ENCODE measurements at regions not wholly inside any gene's neighbourhood (a gene's known extent, or its start where the extent isn't known, plus 50 kb on each side); places are given as distances from the start of the nearest gene placed in this dataset.

GRCh38 chr15:61685534-61685933, 374.7 kb downstream of the VPS13C start:
- no peak for DNase-seq (ENCODE audit: low read depth in 1 of 2, low spot score in 2 of 2)
- Histone ChIP-seq H3K9me3 (replicated peaks) (no peaks in the 10 kb centered on the region), H3K36me3 (no peaks in the 10 kb centered on the region), H3K4me1 (replicated peaks) (no peaks in the 10 kb centered on the region), H3K27me3 (replicated peaks) (no peaks in the 10 kb centered on the region; the same call in 1 of the 2 replicates), H3K27ac (no peak overlapping the region), H3K4me3 (no peak overlapping the region)

- no peak overlapping the region for H3K27ac ChIP-seq
- no peak for DNase-seq (ENCODE audit: low read depth in 1 of 2, low spot score in 2 of 2)
- no peaks in the 10 kb centered on the region; the same call in 1 of the 2 replicates for H3K27me3 ChIP-seq (replicated peaks)
- H3K4me1 ChIP-seq (replicated peaks), result no peaks in the 10 kb centered on the region
- no peaks in the 10 kb centered on the region for H3K36me3 ChIP-seq
- no peak overlapping the region for H3K4me3 ChIP-seq
- H3K9me3 ChIP-seq (replicated peaks), result no peaks in the 10 kb centered on the region
Observed at GRCh38 chr15:61684749-61685467, 375.3 kb downstream of the VPS13C start.

- H3K27ac ChIP-seq, result no peak overlapping the region
- no peak for DNase-seq (ENCODE audit: low read depth in 1 of 2, low spot score in 2 of 2)
- no peaks in the 10 kb centered on the region for H3K9me3 ChIP-seq (replicated peaks)
- H3K4me1 ChIP-seq (replicated peaks), result no peaks in the 10 kb centered on the region
- no peak overlapping the region for H3K4me3 ChIP-seq
- H3K27me3 ChIP-seq (replicated peaks), result no peaks in the 10 kb centered on the region; the same call in 1 of the 2 replicates
- no peaks in the 10 kb centered on the region for H3K36me3 ChIP-seq
Observed at GRCh38 chr15:61682891-61683735, 377.1 kb downstream of the VPS13C start.

GRCh38 chr15:61681676-61682075, 378.6 kb downstream of the VPS13C start:
- Histone ChIP-seq H3K4me3 (no peak overlapping the region), H3K27ac (no peak overlapping the region), H3K27me3 (replicated peaks) (peaks cover 2% of the 10 kb centered on the region), H3K4me1 (replicated peaks) (no peaks in the 10 kb centered on the region), H3K36me3 (no peaks in the 10 kb centered on the region), H3K9me3 (replicated peaks) (no peaks in the 10 kb centered on the region)
- no peak for DNase-seq (ENCODE audit: low read depth in 1 of 2, low spot score in 2 of 2)

- Histone ChIP-seq H3K27me3 (replicated peaks) (peaks cover 3% of the 10 kb centered on the region), H3K36me3 (no peaks in the 10 kb centered on the region), H3K27ac (no peak overlapping the region), H3K4me1 (replicated peaks) (no peaks in the 10 kb centered on the region), H3K4me3 (no peak overlapping the region), H3K9me3 (replicated peaks) (no peaks in the 10 kb centered on the region)
- no peak for DNase-seq (ENCODE audit: low read depth in 1 of 2, low spot score in 2 of 2)
Observed at GRCh38 chr15:61681038-61681418, 379.2 kb downstream of the VPS13C start.

- no peaks in the 10 kb centered on the region for H3K9me3 ChIP-seq (replicated peaks)
- H3K27me3 ChIP-seq (replicated peaks), result peaks cover 3% of the 10 kb centered on the region
- H3K4me3 ChIP-seq, result no peak overlapping the region
- no peak for DNase-seq (ENCODE audit: low read depth in 1 of 2, low spot score in 2 of 2)
- H3K36me3 ChIP-seq, result no peaks in the 10 kb centered on the region
- H3K27ac ChIP-seq, result no peak overlapping the region
- H3K4me1 ChIP-seq (replicated peaks), result no peaks in the 10 kb centered on the region
Observed at GRCh38 chr15:61680260-61681037, 379.8 kb downstream of the VPS13C start.

GRCh38 chr15:61671736-61672135, 388.5 kb downstream of the VPS13C start:
- DNase-seq (ENCODE audit: low read depth in 1 of 2, low spot score in 2 of 2), result no peak

GRCh38 chr15:61668444-61668843, 391.8 kb downstream of the VPS13C start:
- H3K4me1 ChIP-seq (replicated peaks), result no peaks in the 10 kb centered on the region
- H3K4me3 ChIP-seq, result no peak overlapping the region
- H3K27me3 ChIP-seq (replicated peaks), result no peaks in the 10 kb centered on the region; the same call in 1 of the 2 replicates
- no peak for DNase-seq (ENCODE audit: low read depth in 1 of 2, low spot score in 2 of 2)
- no peaks in the 10 kb centered on the region for H3K9me3 ChIP-seq (replicated peaks)
- no peaks in the 10 kb centered on the region for H3K36me3 ChIP-seq
- no peak overlapping the region for H3K27ac ChIP-seq

More at GRCh38 chr15:61671736-61672135, 388.5 kb downstream of the VPS13C start:
- H3K4me1 ChIP-seq (replicated peaks), result no peaks in the 10 kb centered on the region
- no peaks in the 10 kb centered on the region for H3K36me3 ChIP-seq
- H3K9me3 ChIP-seq (replicated peaks), result no peaks in the 10 kb centered on the region
- H3K27ac ChIP-seq, result no peak overlapping the region
- H3K4me3 ChIP-seq, result no peak overlapping the region
- H3K27me3 ChIP-seq (replicated peaks), result peaks cover 1% of the 10 kb centered on the region; the same call in 1 of the 2 replicates

GRCh38 chr15:61661791-61662190, 398.5 kb downstream of the VPS13C start:
- Histone ChIP-seq H3K4me3 (no peak overlapping the region), H3K4me1 (replicated peaks) (no peaks in the 10 kb centered on the region), H3K27ac (no peak overlapping the region), H3K36me3 (no peaks in the 10 kb centered on the region), H3K27me3 (replicated peaks) (no peaks in the 10 kb centered on the region; the same call in 1 of the 2 replicates), H3K9me3 (replicated peaks) (no peaks in the 10 kb centered on the region)
- no peak for DNase-seq (ENCODE audit: low read depth in 1 of 2, low spot score in 2 of 2)

GRCh38 chr15:61660579-61660978, 399.7 kb downstream of the VPS13C start:
- DNase-seq (ENCODE audit: low read depth in 1 of 2, low spot score in 2 of 2), result no peak
- Histone ChIP-seq H3K4me1 (replicated peaks) (no peaks in the 10 kb centered on the region), H3K9me3 (replicated peaks) (no peaks in the 10 kb centered on the region), H3K36me3 (no peaks in the 10 kb centered on the region), H3K27me3 (replicated peaks) (no peaks in the 10 kb centered on the region; the same call in 1 of the 2 replicates), H3K27ac (no peak overlapping the region), H3K4me3 (no peak overlapping the region)

GRCh38 chr15:61659566-61660190, 400.6 kb downstream of the VPS13C start:
- Histone ChIP-seq H3K4me1 (replicated peaks) (no peaks in the 10 kb centered on the region), H3K9me3 (replicated peaks) (no peaks in the 10 kb centered on the region), H3K27me3 (replicated peaks) (no peaks in the 10 kb centered on the region), H3K36me3 (no peaks in the 10 kb centered on the region), H3K27ac (no peak overlapping the region), H3K4me3 (no peak overlapping the region)
- no peak for DNase-seq (ENCODE audit: low read depth in 1 of 2, low spot score in 2 of 2)

GRCh38 chr15:61657461-61657860, 402.8 kb downstream of the VPS13C start:
- Histone ChIP-seq H3K36me3 (no peaks in the 10 kb centered on the region), H3K27me3 (replicated peaks) (no peaks in the 10 kb centered on the region), H3K4me1 (replicated peaks) (no peaks in the 10 kb centered on the region), H3K9me3 (replicated peaks) (no peaks in the 10 kb centered on the region), H3K4me3 (no peak overlapping the region), H3K27ac (no peak overlapping the region)
- DNase-seq (ENCODE audit: low read depth in 1 of 2, low spot score in 2 of 2), result no peak

GRCh38 chr15:61656391-61656790, 403.9 kb downstream of the VPS13C start:
- no peaks in the 10 kb centered on the region for H3K36me3 ChIP-seq
- H3K27me3 ChIP-seq (replicated peaks), result no peaks in the 10 kb centered on the region
- H3K4me3 ChIP-seq, result no peak overlapping the region
- no peaks in the 10 kb centered on the region for H3K4me1 ChIP-seq (replicated peaks)
- H3K9me3 ChIP-seq (replicated peaks), result no peaks in the 10 kb centered on the region
- H3K27ac ChIP-seq, result no peak overlapping the region
- DNase-seq (ENCODE audit: low read depth in 1 of 2, low spot score in 2 of 2), result no peak
